ENCODE measurements at regions not wholly inside any gene's neighbourhood (a gene's known extent, or its start where the extent isn't known, plus 50 kb on each side); places are given as distances from the start of the nearest gene placed in this dataset.

- TF ChIP-seq CTCF (conservative IDR thresholded peaks at IDR 0.05 in 1 of 2, IDR thresholded peaks at IDR 0.05 in 1 of 2; ENCODE audit: extremely low read depth in 1 of 2, insufficient read depth in 1 of 2, low read depth in 1 of 2, low read length in 2 of 2): no peak
- TF ChIP-seq EZH2 (IDR thresholded peaks at IDR 0.05; ENCODE audit: borderline replicate concordance, low read length): no peak
These were observed 834.1 kb downstream of the NSUN3 start for GRCh38 chr3:94896994-94897393.

All from mammary epithelial cell (primary cell).